H1 (cell line): ENCODE measurements at regions not wholly inside any gene's neighbourhood (a gene's known extent, or its start where the extent isn't known, plus 50 kb on each side); places are given as distances from the start of the nearest gene placed in this dataset.

Experiments
- CTCF ChIA-PET: fragments of 300-600 bp; sonication (Branson Sonifier 250); formaldehyde crosslinking; loops from one replicate; lab custom pipeline; 2021; ENCODE audit not compliant: partially characterized antibody; lab: Charles Lee
- POLR2A ChIA-PET: fragments of 300-600 bp; sonication (Branson Sonifier 250); formaldehyde crosslinking; loops from one replicate; lab custom pipeline; 2021; ENCODE audit warnings: inconsistent platforms; ENCODE audit not compliant: partially characterized antibody; lab: Charles Lee
- DNase-seq, 2 experiments: peaks; one replicate each; pipeline versions ENCODE4 v3.0.0 to v3.0.0-alpha.2; 2010 to 2022; ENCODE audit warnings: low spot score in 2 of 2, low read depth in 1 of 2, mixed read lengths in 1 of 2
- FAIRE-seq: peaks from 2 replicates; lab custom pipeline; 2011; peaks lifted over from hg19 to GRCh38; lab: Jason Lieb, UNC
- H2AFZ ChIP-seq: 2 replicates; pipeline ENCODE4 v1.8.1; 2012; ENCODE audit warnings: low read length, inconsistent platforms
- H2AK5ac ChIP-seq: 2 replicates; pipeline ENCODE4 v1.6.1; 2013; ENCODE audit warnings: low read depth, low read length
- H2BK120ac ChIP-seq: replicated peaks from 2 replicates; pipeline ENCODE3; 2013; ENCODE audit warnings: low read depth, low read length, inconsistent platforms
- H2BK12ac ChIP-seq: 2 replicates; pipeline ENCODE4 v1.6.1; 2013; ENCODE audit warnings: low read depth, low read length
- H2BK15ac ChIP-seq: 2 replicates; pipeline ENCODE4 v1.6.1; 2013; ENCODE audit warnings: low read length
- H2BK20ac ChIP-seq: 2 replicates; pipeline ENCODE4 v1.6.1; 2013; ENCODE audit warnings: low read length
- H2BK5ac ChIP-seq: 2 replicates; pipeline ENCODE4 v1.6.1; 2013; ENCODE audit warnings: low read depth, low read length
- H3K14ac ChIP-seq: 2 replicates; pipeline ENCODE4 v1.6.1; 2013; ENCODE audit warnings: inconsistent platforms; ENCODE audit not compliant: insufficient read length
- H3K18ac ChIP-seq: 2 replicates; pipeline ENCODE4 v1.6.1; 2013; ENCODE audit warnings: low read length; ENCODE audit errors: extremely low read depth
- H3K23ac ChIP-seq: 2 replicates; pipeline ENCODE4 v1.6.1; 2013; ENCODE audit warnings: inconsistent platforms; ENCODE audit not compliant: insufficient read length
- H3K23me2 ChIP-seq: 2 replicates; pipeline ENCODE4 v1.6.1; 2013; ENCODE audit warnings: low read depth, low read length
- H3K27ac ChIP-seq: 2 replicates; pipeline ENCODE4 v1.6.1; 2011; ENCODE audit warnings: low read depth, low read length, inconsistent platforms
- H3K27me3 ChIP-seq, 4 experiments: replicated peaks in 1 of 4; 1 replicate in 1 of 4; 2 replicates in 3 of 4; pipeline versions ENCODE4 v1.6.1 to v1.8.1; 2011 to 2013; ENCODE audit warnings: low read length in 3 of 4, mild to moderate bottlenecking in 3 of 4, inconsistent platforms in 2 of 4, mixed read lengths in 2 of 4, moderate library complexity in 1 of 4; ENCODE audit not compliant: control insufficient read depth in 3 of 4, insufficient read depth in 3 of 4; ENCODE audit errors: extremely low read depth in 1 of 4
- H3K36me3 ChIP-seq, 4 experiments: 2 replicates each; pipeline versions ENCODE4 v1.6.1 to v1.8.1; 2011 to 2013; ENCODE audit warnings: mild to moderate bottlenecking in 4 of 4, low read length in 3 of 4, moderate library complexity in 2 of 4, control low read depth in 1 of 4, inconsistent platforms in 1 of 4; ENCODE audit not compliant: insufficient read depth in 4 of 4, control insufficient read depth in 2 of 4
- H3K4ac ChIP-seq: replicated peaks from 2 replicates; pipeline ENCODE3; 2013; ENCODE audit warnings: low read length, low read depth, mixed read lengths, inconsistent platforms; ENCODE audit not compliant: insufficient read length
- H3K4me1 ChIP-seq, 4 experiments: replicated peaks in 1 of 4; 1 replicate in 1 of 4; 2 replicates in 3 of 4; pipeline versions ENCODE4 v1.6.1 to v1.8.1; 2011 to 2013; ENCODE audit warnings: low read length in 3 of 4, inconsistent platforms in 2 of 4, mixed read lengths in 1 of 4; ENCODE audit not compliant: insufficient read depth in 4 of 4, control insufficient read depth in 3 of 4
- H3K4me2 ChIP-seq, 2 experiments: 2 replicates each; pipeline versions ENCODE4 v1.6.1 to v1.8.1; 2011 to 2013; ENCODE audit warnings: low read depth in 2 of 2, low read length in 2 of 2, control low read depth in 1 of 2, inconsistent platforms in 1 of 2, mild to moderate bottlenecking in 1 of 2; ENCODE audit not compliant: insufficient read depth in 1 of 2
- H3K4me3 ChIP-seq, 4 experiments: fragments of 200-600, 300-600 bp in 1 of 4; sonication (generic), shearing (Covaris generic), sonication (Bioruptor Twin) in 1 of 4; 2 replicates each; pipeline versions ENCODE4 v1.5.1 to v1.8.1; 2011 to 2016; ENCODE audit warnings: low read length in 4 of 4, low read depth in 3 of 4, control low read depth in 2 of 4, inconsistent platforms in 2 of 4, mild to moderate bottlenecking in 2 of 4, mixed read lengths in 1 of 4, moderate library complexity in 1 of 4; ENCODE audit not compliant: insufficient read depth in 2 of 4; ENCODE audit errors: extremely low read depth in 1 of 4
- H3K56ac ChIP-seq: replicated peaks from 2 replicates; pipeline ENCODE3; 2013; ENCODE audit warnings: low read depth, mild to moderate bottlenecking, mixed read lengths, low read length, inconsistent platforms; ENCODE audit not compliant: insufficient read length
- H3K79me1 ChIP-seq: 2 replicates; pipeline ENCODE4 v1.6.1; 2013; ENCODE audit warnings: low read depth, low read length, control low read depth
- H3K79me2 ChIP-seq, 2 experiments: 2 replicates each; pipeline versions ENCODE4 v1.6.1 to v1.8.1; 2012 to 2013; ENCODE audit warnings: low read length in 2 of 2, mild to moderate bottlenecking in 2 of 2, inconsistent platforms in 1 of 2; ENCODE audit not compliant: insufficient read depth in 2 of 2, control insufficient read depth in 1 of 2
- H3K9ac ChIP-seq, 4 experiments: replicated peaks in 1 of 4; 1 replicate in 1 of 4; 2 replicates in 3 of 4; pipeline versions ENCODE4 v1.6.1 to v1.8.1; 2011 to 2013; ENCODE audit warnings: low read depth in 3 of 4, low read length in 3 of 4, control low read depth in 2 of 4, mild to moderate bottlenecking in 2 of 4, moderate library complexity in 2 of 4, inconsistent platforms in 1 of 4; ENCODE audit errors: extremely low read depth in 1 of 4
- H3K9me3 ChIP-seq, 2 experiments: 2 replicates each; pipeline versions ENCODE4 v1.6.1 to v1.8.1; 2012 to 2013; ENCODE audit warnings: mild to moderate bottlenecking in 2 of 2, moderate library complexity in 2 of 2, control low read depth in 1 of 2, inconsistent platforms in 1 of 2, low read depth in 1 of 2, low read length in 1 of 2, mixed read lengths in 1 of 2; ENCODE audit not compliant: insufficient read depth in 2 of 2
- H4K20me1 ChIP-seq, 2 experiments: replicated peaks in 1 of 2; 2 replicates each; pipeline versions ENCODE3 to v1.8.1; 2011 to 2013; ENCODE audit warnings: inconsistent platforms in 2 of 2, low read length in 2 of 2, mild to moderate bottlenecking in 1 of 2; ENCODE audit not compliant: insufficient read depth in 2 of 2, control insufficient read depth in 1 of 2
- H4K5ac ChIP-seq: 2 replicates; pipeline ENCODE4 v1.6.1; 2013; ENCODE audit warnings: low read length, low read depth, mixed read lengths, inconsistent platforms; ENCODE audit not compliant: insufficient read length
- H4K8ac ChIP-seq: 2 replicates; pipeline ENCODE4 v1.8.0; 2013; ENCODE audit warnings: mild to moderate bottlenecking, moderate library complexity, low read length, inconsistent platforms; ENCODE audit not compliant: insufficient read depth; ENCODE audit errors: extremely low read depth
- H4K91ac ChIP-seq: replicated peaks from 2 replicates; pipeline ENCODE3; 2013; ENCODE audit warnings: low read length, mixed read lengths, inconsistent platforms; ENCODE audit not compliant: insufficient read length
- FOSL1 ChIP-seq: IDR thresholded peaks from 2 replicates; pipeline ENCODE4 v1.6.1; 2011; ENCODE audit warnings: mild to moderate bottlenecking, low read depth, low read length, moderate library complexity; ENCODE audit not compliant: insufficient read depth
- HDAC6 ChIP-seq: IDR thresholded peaks from one replicate; pipeline ENCODE4 v1.7.1; 2012; ENCODE audit warnings: low read depth, mild to moderate bottlenecking, inconsistent platforms, low read length, moderate library complexity
- KDM5A ChIP-seq: fragments of 200-600 bp; IDR thresholded peaks from 2 replicates; pipeline ENCODE4 v1.7.1; 2012; ENCODE audit warnings: mild to moderate bottlenecking, low read length, inconsistent platforms, mixed read lengths
- POLR2A ChIP-seq, 2 experiments: IDR thresholded peaks; 1 replicate in 1 of 2; 2 replicates in 1 of 2; pipeline ENCODE4 v1.6.1; 2011; ENCODE audit warnings: low read depth in 2 of 2, low read length in 2 of 2, mild to moderate bottlenecking in 2 of 2; ENCODE audit errors: control extremely low read depth in 1 of 2
- POU5F1 ChIP-seq: IDR thresholded peaks from 2 replicates; pipeline ENCODE4 v1.6.1; 2011; ENCODE audit warnings: low read depth, mild to moderate bottlenecking, low read length, moderate library complexity
- RBBP5 ChIP-seq: IDR thresholded peaks from 2 replicates; pipeline ENCODE4 v1.7.1; 2012; ENCODE audit warnings: low read depth, mild to moderate bottlenecking, inconsistent platforms, low read length, moderate library complexity, borderline replicate concordance
- RFX5 ChIP-seq: IDR thresholded peaks from 2 replicates; pipeline ENCODE4 v1.6.1; 2011; ENCODE audit warnings: low read depth, low read length, improper control_type of control experiment, borderline replicate concordance
- RXRA ChIP-seq: IDR thresholded peaks from 2 replicates; pipeline ENCODE4 v1.6.1; 2011; ENCODE audit warnings: low read depth, mild to moderate bottlenecking, low read length, moderate library complexity; ENCODE audit not compliant: insufficient read depth
- SP2 ChIP-seq: IDR thresholded peaks from 2 replicates; pipeline ENCODE4 v1.6.1; 2012; ENCODE audit warnings: mild to moderate bottlenecking, low read length, inconsistent platforms
- WGBS, 2 experiments: shearing (Covaris generic) in 1 of 2; methylation state at CpG; one replicate each; pipeline versions ENCODE4 v1.1.6 to v1.1.7; 2013 to 2015; ENCODE audit warnings: low lambda C conversion rate in 2 of 2, mixed read lengths in 2 of 2, inconsistent platforms in 1 of 2, low coverage in 1 of 2, missing lambda C conversion rate in 1 of 2; ENCODE audit not compliant: insufficient replicate concordance in 2 of 2, insufficient coverage in 1 of 2, insufficient read length in 1 of 2; ENCODE audit errors: extremely low coverage in 1 of 2, missing lambda C conversion rate in 1 of 2; 5-methylcytosine and 5-hydroxymethylcytosine counted together
- TF ChIP-seq, protein P1 (sequence below): IDR thresholded peaks from 2 replicates; pipeline ENCODE4 v1.6.1; 2011; ENCODE audit warnings: low read depth, mild to moderate bottlenecking, low read length; ENCODE audit not compliant: insufficient read depth
- TF ChIP-seq, protein P2 (sequence below), 3 experiments: IDR thresholded peaks; 1 replicate in 2 of 3; 2 replicates in 1 of 3; pipeline versions ENCODE4 v1.5.1 to v1.6.1; 2011; ENCODE audit warnings: low read length in 3 of 3, mild to moderate bottlenecking in 3 of 3, inconsistent platforms in 2 of 3, low read depth in 1 of 3, moderate library complexity in 1 of 3; ENCODE audit not compliant: insufficient read depth in 1 of 3; ENCODE audit errors: control extremely low read depth in 1 of 3

DNA sequence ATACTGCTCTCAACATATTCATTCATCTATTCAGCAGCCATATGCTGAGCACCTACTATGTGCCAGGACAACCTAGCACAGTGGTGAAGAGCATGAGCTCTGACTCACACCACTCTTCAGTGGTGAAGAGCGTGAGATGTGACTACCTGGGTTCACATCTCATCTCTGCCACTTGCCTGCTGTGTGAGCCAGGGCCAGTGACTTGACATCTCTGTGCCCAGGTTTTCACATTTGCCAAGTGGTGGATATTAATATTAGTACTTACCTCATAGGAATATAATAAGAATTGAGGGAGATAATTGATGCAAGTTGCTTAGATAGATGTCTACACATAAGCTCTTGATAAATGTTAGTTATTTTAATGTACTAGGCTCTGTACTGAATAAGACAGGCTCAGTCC lies 488.9 kb downstream of the PTPRU start:
- Histone ChIP-seq H3K4me2 (no peak overlapping the region), H3K14ac (no peak overlapping the region), H3K9ac (no peak overlapping the region), H2BK120ac (no peak overlapping the region), H3K36me3 (no peaks in the 10 kb centered on the region), H3K27ac (no peak overlapping the region), H3K23ac (no peak overlapping the region), H4K5ac (no peak overlapping the region), H3K18ac (no peak overlapping the region), H3K4me1 (no peaks in the 10 kb centered on the region), H4K20me1 (peaks cover 0 to 2% of the 10 kb centered on the region in 2 experiments), H4K91ac (no peak overlapping the region), H4K8ac (no peak overlapping the region), H3K79me2 (no peaks in the 10 kb centered on the region), H3K4ac (no peak overlapping the region), H3K27me3 (no peaks in the 10 kb centered on the region), H3K9me3 (peaks cover 7 to 17% of the 10 kb centered on the region in 2 experiments; a peak in 2 of 4 replicates), H2AK5ac (no peak overlapping the region), H2BK12ac (no peak overlapping the region), H3K56ac (no peak overlapping the region), H3K23me2 (peaks cover 9% of the 10 kb centered on the region; the same call in 1 of the 2 replicates), H2BK15ac (no peak overlapping the region), H3K4me3 (no peak overlapping the region), H3K79me1 (no peaks in the 10 kb centered on the region), H2BK20ac (no peak overlapping the region), H2BK5ac (no peak overlapping the region), H2AFZ (no peak overlapping the region)
- ChIA-PET POLR2A (no interaction called here), CTCF (interaction anchor here (0.9 to 1.0 kb wide), 2 partner anchors 69 to 327 kb away, joined by 3 to 6 read pairs; no protein-coding TSS in a partner anchor)
- 87% methylated on average over 1 of the region's 1 CpG; no CpG with 5 or more reads in 1 of the 2 experiments for WGBS, 2 experiments
- FAIRE-seq (no peak), DNase-seq (no peak)
- TF ChIP-seq KDM5A (no peak), FOSL1 (no peak), POU5F1 (no peak), RBBP5 (no peak), RFX5 (no peak), POLR2A (IDR thresholded peaks at IDR 0.05; ENCODE audit: control extremely low read depth in 1 of 2, low read depth in 2 of 2, low read length in 2 of 2) (no peak), SP2 (no peak), HDAC6 (no peak), RXRA (no peak)
- TF ChIP-seq, protein P1, sequence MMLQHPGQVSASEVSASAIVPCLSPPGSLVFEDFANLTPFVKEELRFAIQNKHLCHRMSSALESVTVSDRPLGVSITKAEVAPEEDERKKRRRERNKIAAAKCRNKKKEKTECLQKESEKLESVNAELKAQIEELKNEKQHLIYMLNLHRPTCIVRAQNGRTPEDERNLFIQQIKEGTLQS = no peak
- TF ChIP-seq, protein P2, sequence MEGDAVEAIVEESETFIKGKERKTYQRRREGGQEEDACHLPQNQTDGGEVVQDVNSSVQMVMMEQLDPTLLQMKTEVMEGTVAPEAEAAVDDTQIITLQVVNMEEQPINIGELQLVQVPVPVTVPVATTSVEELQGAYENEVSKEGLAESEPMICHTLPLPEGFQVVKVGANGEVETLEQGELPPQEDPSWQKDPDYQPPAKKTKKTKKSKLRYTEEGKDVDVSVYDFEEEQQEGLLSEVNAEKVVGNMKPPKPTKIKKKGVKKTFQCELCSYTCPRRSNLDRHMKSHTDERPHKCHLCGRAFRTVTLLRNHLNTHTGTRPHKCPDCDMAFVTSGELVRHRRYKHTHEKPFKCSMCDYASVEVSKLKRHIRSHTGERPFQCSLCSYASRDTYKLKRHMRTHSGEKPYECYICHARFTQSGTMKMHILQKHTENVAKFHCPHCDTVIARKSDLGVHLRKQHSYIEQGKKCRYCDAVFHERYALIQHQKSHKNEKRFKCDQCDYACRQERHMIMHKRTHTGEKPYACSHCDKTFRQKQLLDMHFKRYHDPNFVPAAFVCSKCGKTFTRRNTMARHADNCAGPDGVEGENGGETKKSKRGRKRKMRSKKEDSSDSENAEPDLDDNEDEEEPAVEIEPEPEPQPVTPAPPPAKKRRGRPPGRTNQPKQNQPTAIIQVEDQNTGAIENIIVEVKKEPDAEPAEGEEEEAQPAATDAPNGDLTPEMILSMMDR (IDR thresholded peaks at IDR 0.05; ENCODE audit: control extremely low read depth in 1 of 3, insufficient read depth in 1 of 3, low read depth in 1 of 3, low read length in 3 of 3) = no peak
